LNCAP (cell line): ENCODE measurements at regions not wholly inside any gene's neighbourhood (a gene's known extent, or its start where the extent isn't known, plus 50 kb on each side); places are given as distances from the start of the nearest gene placed in this dataset.

ENCODE experiments used
- CTCF ChIP-seq: fragments of 450-650 bp; IDR thresholded peaks from 2 replicates; pipeline ENCODE4 v1.5.1; 2017; ENCODE audit warnings: mild to moderate bottlenecking

- no peak for TF ChIP-seq CTCF
Observed at GRCh38 chr16:58963479-58963878, 229.4 kb upstream of the GOT2 start.

- no peak for TF ChIP-seq CTCF
Observed at GRCh38 chr16:58962811-58963210, 228.7 kb upstream of the GOT2 start.

GRCh38 chr16:58960484-58960883 is 226.4 kb upstream of the GOT2 start:
- no peak for TF ChIP-seq CTCF

DNA sequence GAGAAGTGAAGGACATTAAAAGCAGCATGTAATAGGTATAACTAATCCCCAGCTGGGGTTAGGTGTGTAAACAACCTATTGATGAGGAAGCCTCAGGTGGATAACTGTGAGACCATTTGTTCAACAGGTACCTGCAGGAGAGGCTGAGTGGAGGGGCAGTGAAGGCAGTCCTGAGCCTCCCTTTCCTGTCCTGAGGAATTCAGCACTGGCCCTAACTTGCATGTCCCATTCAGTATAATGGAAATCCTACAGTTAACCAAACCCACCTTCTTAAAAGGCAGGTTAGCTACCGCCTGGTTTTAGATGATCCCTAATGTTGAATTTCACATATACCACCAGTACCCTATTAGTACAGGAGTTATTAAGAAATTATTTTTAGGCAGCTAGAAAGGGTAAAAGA is 225.9 kb upstream of the GOT2 start:
- no peak for TF ChIP-seq CTCF

DNA sequence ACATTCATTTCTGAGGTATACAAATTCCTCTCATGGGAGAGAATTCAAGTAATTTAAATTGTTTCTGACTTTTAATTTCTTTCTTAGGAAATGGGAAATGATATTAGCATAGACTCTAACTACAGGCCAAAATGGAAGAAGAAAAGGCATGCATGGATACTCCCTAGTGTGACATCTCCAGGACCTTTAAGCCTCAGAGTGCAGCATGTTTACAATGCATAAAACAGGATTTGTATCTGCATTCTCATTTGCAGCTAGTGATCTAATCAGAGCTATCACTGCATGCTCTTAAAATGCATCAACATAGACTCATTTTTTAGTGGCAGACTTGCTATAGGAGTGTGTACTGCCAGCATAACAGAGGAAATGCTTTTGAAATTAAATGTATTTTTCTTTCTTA is 224.6 kb upstream of the GOT2 start:
- no peak for TF ChIP-seq CTCF

DNA sequence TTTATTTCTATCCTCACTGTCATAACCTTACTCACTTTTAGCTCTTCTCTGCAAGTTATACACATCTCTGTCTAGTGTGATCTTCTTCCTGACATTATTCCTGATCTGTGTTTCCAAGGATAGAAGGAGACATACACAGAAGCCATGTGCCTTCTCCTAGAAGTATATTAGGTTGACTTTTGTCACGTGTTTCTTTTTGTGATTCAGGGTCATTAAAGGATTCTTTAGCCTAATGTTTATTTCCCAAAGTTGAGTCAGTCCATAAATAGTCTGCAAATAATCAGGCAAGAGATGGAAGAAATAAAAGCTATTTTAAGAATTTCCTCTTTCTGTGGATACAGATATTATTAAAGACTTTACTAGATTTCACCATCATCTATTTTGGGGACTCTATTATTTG is 214.1 kb upstream of the GOT2 start:
- no peak for TF ChIP-seq CTCF

DNA sequence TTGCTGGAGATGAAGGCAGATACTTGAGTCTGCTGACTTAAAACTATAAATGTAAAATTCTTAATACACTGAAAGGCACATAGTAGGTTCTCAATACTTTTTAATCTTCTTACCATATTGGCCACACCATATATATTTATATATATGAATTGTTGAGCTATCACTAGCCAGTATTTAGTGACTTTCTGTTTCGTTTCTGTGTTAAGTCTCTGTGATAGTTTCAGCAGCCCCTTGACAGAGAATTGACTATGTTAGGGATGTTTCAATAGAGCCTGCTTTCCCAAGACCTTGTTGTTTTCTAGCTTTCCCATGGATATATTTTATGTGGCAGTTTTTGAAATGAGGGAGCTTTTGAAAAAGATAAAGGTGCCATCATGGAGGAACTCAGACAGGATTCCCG is 206.5 kb upstream of the GOT2 start:
- no peak for TF ChIP-seq CTCF

GRCh38 chr16:58938811-58939210 is 204.7 kb upstream of the GOT2 start:
- no peak for TF ChIP-seq CTCF
